Hepatocyte (in vitro differentiated cells): ENCODE measurements at regions not wholly inside any gene's neighbourhood (a gene's known extent, or its start where the extent isn't known, plus 50 kb on each side); places are given as distances from the start of the nearest gene placed in this dataset.

Source experiments
- CTCF ChIP-seq: fragments of 200-600 bp; sonication (generic); IDR thresholded peaks from 2 replicates; pipeline ENCODE4 v1.5.1; 2016; ENCODE audit warnings: antibody characterized with exemption, mild to moderate bottlenecking; ENCODE audit not compliant: poor library complexity
- EZH2 ChIP-seq: fragments of 200-600 bp; sonication (generic); IDR thresholded peaks from 2 replicates; pipeline ENCODE4 v1.6.1; 2016; ENCODE audit warnings: antibody characterized with exemption, mild to moderate bottlenecking, borderline replicate concordance
- EZH2phosphoT487 ChIP-seq: fragments of 200-600 bp; sonication (generic); IDR thresholded peaks from one replicate; pipeline ENCODE4 v1.6.1; 2018; ENCODE audit warnings: antibody characterized with exemption, mild to moderate bottlenecking, low read depth, moderate library complexity; ENCODE audit not compliant: unreplicated experiment, severe bottlenecking

DNA sequence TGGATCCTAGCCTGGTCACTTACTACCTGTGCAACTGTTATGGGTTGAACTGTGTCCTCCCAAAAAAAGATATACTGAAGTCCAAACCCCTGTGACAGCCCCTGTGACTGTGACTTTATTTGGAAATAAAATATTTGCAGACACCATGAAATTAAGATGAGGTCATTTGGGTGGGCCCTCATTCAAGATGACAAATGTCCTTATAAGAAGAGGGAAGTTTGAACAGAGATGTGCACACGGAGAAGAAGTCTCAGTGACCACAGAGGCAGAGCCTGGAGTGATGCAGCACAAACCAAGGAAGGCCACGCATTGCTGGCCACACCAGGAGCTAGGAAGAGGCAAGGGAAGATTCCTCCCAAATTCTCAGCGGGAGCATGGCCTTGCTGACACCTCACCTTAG is 249.7 kb upstream of the RUNX1 start:
- TF ChIP-seq CTCF (no peak), EZH2 (no peak), EZH2phosphoT487 (no peak)
